ENCODE measurements at regions not wholly inside any gene's neighbourhood (a gene's known extent, or its start where the extent isn't known, plus 50 kb on each side); places are given as distances from the start of the nearest gene placed in this dataset.

DNA sequence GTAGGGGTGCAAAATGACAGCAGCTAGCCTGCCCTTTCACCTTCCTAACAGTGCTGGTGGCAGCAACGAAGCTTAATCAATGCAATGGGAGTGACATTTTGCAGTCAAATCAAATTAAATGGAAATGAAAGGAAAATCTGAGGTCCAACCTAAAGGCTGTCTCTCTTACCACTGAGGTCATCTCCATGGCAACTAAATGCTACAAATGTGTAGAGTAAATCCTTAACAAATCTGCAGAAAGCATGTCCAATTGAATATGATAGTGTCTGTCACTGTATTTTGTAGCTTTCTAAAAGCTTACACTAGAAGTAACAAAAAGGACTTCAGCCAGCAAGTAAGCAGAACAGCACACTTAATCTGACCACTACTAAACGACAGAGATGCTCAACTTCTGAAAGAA, 488.8 kb downstream of the BCAT1 start:
- no peak for TF ChIP-seq RAD21 (conservative IDR thresholded peaks at IDR 0.05)
- no peak for TF ChIP-seq POLR2AphosphoS5 (IDR thresholded peaks at IDR 0.05)
